HG03060 (cell line): ENCODE measurements at regions not wholly inside any gene's neighbourhood (a gene's known extent, or its start where the extent isn't known, plus 50 kb on each side); places are given as distances from the start of the nearest gene placed in this dataset.

Experiments
- ATAC-seq: cut with Tn5 transposase; IDR thresholded peaks from one replicate; pipeline ENCODE4 v1.9.1; 2021; ENCODE audit warnings: low read depth, moderate number of reproducible peaks; ENCODE audit not compliant: unreplicated experiment

- no peak for ATAC-seq
Observed at GRCh38 chr5:168007286-168007685, 284.2 kb upstream of the WWC1 start.

DNA sequence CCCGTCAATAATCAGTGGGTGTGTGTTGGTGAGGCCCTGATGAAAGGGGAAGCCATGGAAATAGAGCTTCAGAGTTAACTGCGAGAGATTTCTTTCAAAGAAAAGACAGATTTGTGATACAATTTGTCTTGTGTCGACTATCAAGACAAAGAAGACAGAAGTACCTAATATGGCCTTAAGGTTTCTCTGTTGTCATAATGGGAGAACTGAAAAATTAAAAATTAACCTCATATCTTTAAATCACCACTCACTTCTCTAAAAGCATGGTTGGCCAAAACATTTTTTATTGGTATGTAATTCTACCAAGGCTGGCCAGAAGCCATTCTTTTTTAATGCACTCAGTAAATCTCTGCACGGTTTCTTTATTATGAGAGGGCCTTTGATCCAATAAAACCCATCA is 282.9 kb upstream of the WWC1 start:
- no peak for ATAC-seq

- no peak for ATAC-seq
Observed at GRCh38 chr5:168011096-168011495, 280.3 kb upstream of the WWC1 start.

DNA sequence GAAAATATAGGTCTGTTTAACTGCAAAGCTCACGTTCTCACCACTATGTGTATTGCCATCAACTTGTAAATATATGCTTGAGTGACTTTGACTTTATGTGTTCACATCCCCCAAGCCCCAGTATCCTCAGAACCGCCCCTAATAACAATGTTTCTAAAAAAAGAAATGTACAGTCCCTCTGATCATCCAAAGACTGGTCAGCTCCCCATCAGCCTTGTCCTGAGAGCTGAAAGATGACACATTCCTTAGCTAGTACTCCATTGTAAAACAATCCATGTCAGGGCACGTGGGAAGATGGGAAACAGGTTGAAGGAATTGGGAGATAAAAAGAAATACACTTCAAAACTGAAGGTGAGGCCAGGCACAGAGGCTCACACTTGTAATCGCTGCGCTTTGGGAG is 279.4 kb upstream of the WWC1 start:
- ATAC-seq: no peak

- no peak for ATAC-seq
Observed at GRCh38 chr5:168013546-168013945, 277.9 kb upstream of the WWC1 start.

DNA sequence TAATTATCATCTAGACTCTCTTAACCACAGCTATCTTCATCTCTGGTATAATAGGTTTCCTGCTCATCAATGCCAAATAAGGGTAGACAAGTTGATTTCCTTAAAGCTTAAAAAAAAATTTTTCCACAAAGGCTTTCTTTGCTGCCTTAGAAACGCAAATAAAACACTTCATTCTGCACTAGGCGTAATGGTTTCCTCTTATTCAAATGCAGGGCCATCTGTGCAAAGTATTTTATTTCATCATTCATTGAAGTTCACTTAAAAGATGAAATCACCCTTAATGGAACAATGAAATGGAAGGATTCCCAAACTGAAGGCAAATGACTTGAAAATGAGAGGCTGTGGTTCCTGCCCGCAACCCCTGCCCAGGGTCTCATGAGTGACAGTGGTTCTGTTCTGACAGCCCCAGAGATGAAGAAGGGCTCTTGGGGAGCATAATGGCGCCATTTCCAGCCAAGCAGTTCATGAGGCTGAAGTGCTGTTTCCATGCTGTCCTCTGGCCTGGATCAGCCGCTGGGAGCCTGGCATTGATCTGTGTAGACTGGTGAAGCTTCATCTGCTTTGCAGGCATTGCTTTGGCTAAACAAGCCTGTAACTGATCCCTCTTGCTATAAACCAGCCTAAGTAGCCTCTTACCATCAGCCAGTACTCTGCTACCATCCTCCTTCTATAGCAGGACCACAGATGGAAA is 276.9 kb upstream of the WWC1 start:
- ATAC-seq: no peak

DNA sequence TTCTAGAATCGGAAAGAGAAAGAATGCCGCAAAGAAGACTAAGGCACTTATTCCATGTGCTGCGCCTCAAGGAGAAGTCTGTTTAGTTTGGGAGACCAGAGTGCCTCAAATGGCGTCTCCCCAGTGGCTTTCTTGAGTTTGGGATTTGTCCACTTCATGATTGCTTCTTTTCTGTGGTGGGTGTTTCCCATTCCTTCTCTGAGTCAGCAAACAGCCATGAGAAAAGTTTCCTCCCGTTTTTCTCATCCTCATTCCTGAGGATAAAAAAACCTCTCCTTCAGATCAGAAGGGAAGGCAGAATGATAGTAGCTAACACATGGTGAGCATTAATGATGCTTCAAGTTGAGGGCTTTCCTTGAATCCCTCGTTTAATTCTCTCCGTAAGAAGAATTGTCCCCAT is 275.9 kb upstream of the WWC1 start:
- ATAC-seq: no peak

DNA sequence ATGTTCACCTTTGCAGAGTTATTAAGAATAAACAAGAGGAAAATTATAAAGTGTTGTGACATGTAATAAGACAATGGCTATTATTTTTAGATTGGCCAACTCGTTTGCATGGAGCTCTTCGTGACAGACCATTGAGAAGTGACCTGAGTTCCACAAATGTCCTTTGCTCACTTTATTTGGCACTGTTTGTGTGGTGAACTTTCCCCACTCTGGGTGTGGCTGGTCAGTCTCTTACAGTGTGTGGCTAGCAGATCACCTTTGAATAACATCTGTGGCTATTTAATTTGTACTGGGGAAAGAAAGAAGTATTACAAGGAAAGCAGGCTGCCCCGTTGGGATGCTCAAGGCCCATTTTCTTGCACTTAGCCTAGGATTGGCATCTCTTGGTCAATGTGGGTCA is 274.1 kb upstream of the WWC1 start:
- no peak for ATAC-seq

- no peak for ATAC-seq
Observed at GRCh38 chr5:168019143-168019542, 272.3 kb upstream of the WWC1 start.

DNA sequence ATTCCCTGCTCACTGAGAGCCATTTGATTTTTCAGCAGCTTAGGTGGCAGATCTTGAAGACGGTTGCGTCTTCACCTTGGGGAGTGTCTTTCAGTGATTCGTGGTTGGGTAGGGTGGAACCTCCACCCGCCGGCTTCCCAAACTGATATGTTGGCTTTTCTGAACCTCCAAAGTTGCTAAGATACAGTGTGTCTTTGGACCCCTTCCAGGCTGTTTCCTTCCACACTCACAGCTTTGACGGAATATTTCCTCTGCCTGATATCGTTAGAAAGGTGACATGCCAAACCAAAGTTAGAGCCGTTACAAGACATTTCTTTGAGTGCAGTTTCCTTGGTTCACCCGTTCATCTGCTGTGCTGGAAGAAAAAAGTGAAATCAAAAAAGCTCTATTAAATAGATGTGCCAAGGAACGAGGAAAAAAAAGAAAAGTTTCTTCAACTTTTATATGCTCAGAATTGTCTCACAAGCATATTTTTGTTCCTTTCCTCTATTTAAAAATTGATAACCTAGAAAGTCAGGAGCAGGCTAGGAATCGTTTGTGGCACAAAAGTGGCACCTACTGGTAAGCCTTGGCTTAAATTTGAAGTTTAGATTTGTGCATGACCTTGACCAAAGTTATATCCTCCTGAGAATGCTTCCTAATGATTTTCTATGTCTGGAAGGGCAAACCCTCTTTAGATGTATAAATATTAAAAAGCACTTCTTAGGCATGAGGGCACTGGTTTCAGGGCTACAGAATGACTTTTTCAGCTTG is 270.7 kb upstream of the WWC1 start:
- ATAC-seq: no peak

GRCh38 chr5:168022446-168023169 is 268.8 kb upstream of the WWC1 start:
- no peak for ATAC-seq

DNA sequence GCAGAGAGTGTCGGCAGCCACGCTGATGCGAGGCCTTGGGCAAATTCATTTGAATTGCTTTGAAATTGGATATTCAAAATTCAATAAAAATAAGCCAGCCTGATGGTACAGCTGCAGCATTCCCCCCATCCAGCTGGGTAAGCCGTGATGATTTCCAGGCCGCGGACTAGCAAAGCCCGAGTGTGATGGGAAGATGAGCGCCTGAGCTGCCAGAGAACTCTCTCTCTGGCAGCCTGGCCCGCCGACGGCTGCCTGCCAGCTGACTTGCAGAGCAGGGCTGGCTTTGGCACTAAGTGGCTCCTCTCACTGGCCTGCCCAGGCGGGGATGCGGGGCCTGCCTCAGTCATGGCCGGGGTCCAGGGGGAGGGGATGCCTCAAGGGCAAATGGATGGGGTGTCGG is 268.3 kb upstream of the WWC1 start:
- ATAC-seq: no peak

- ATAC-seq: no peak
Observed at GRCh38 chr5:168024306-168024705, 267.1 kb upstream of the WWC1 start.

DNA sequence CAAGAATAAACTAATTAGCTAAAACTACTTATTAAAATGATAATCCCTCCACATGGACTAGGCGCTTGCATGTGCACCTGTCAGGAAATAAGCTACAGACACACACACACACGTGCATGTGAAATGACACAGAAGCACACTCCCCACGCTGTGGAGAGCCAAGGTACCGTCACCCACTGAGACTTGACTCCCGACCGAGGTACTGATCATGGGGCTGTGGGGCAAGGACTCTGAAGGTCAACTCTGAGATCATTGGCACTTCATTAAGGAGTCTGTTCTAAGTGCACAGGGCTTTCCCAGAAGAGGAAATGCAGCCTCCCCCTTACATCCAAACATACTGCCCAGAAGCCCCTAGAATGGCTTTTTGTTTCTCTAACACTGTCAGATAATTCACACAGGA is 264.4 kb upstream of the WWC1 start:
- ATAC-seq: no peak

DNA sequence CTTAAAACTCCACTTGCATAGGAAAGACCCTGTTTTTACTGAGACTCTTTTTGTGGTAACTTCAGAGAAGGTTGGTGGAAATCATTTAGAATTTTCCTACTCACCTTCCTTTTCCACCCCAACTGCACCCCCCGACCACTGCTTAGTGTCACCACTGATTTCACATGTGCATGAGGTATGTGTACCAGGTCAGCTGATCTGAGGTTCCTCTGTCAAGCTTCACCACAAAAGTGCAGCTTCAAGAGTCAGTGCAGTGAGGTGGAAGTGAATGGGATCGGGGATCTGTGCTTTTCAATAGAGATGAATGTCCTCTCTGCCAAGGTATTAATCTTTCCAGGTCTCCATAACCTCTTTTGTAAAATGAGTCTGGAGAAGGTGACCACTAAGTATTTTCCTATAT is 260.5 kb upstream of the WWC1 start:
- ATAC-seq: no peak

DNA sequence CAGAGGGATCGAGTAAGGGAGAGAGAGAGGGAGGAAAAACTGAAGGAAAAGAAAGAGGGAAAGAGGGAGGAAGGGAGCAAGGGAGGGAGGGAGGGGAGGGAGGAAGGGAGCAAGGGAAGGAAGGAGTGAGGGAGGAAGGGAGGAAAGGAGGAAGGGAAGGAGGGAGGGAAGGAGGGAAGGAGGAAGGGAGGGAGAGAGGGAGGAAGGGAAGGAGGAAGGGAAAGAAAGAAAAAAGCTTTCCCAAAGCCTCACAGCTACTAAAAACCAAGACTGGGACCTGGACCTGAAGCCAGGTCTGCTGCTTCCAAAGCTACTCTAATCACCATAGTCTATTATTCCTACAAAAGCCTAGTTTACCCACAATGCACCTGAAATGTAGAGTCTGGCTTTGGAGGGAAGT is 259.8 kb upstream of the WWC1 start:
- no peak for ATAC-seq

- no peak for ATAC-seq
Observed at GRCh38 chr5:168039039-168039438, 252.4 kb upstream of the WWC1 start.

DNA sequence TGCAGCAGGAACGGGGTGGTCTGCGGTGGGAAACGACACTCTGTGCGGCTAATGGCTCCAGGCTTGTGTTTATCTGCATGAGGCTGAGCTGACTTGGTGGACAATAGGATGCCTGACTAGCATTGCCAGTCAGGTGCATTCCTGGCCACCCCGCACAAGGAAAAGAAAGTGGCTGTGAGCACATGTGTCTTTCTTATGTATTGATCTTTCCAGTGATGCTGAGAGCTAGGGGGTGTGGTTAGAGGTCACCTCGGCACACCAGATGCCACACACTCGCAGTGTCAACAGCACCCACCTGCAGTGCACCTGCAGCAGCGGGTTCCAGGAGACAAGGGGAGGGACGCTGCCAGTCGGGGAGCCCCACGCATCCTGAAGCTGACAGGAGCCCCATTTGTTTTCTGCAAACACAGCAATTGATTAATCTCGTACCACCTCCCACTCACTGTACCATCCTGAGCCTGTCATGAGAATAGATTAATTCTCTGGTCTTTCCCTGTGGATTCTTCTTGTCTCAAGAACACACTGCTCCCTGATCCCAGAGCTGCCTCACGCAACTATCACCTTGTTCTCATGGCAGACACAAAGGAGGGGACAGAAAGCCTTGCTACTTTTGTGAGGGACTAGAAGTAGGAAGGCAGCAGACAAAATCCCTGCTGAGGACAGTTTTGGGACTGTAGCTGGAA is 251.7 kb upstream of the WWC1 start:
- no peak for ATAC-seq

GRCh38 chr5:168041583-168041982 is 249.9 kb upstream of the WWC1 start:
- ATAC-seq: no peak

DNA sequence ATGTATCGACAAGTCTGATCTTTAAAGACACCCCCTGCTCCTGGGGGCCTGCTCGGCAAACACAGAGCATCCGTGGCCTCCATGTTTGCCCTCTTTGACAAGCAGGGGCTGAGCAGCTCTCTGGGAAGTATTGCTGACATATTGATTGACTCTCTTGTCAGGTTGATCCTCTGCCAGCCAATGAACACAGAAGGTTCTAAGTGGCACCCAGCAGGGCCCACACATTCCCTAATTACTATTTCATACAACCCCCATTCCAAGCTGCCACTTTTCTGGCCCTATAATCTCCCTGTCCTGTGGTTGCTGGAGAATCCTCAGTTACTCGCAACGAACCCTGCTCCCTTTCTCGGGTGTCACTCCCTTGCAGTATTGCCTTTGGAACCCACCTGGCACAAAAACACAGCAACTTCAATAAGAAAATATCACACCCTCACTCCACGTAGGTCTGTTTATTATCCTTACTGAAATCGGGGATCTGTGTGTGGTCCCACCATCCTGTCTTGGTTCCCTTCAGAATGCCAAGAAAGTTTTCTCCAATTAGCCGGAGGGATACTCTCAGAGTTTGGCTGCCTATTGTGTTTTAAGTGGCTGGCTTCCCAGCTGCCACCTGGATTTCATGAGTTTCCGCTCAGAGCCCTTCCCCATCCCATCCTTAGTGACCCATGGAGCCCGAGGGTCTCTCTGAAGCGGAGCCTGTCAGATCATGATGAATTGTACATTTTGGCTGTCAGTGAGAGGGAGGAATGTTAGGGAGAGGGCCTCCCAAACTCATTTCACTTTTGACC is 249.0 kb upstream of the WWC1 start:
- no peak for ATAC-seq
